Lower lobe of right lung (tissue), 2 donors: ENCODE measurements at regions not wholly inside any gene's neighbourhood (a gene's known extent, or its start where the extent isn't known, plus 50 kb on each side); places are given as distances from the start of the nearest gene placed in this dataset.

ENCODE experiments used
- ATAC-seq, 2 donors: fragments of 200-7000 bp; cut with Tn5 transposase; one replicate each; pipeline ENCODE4 v1.9.1; 2020 to 2022; ENCODE audit warnings: mild to moderate bottlenecking in 2 of 2, moderate library complexity in 2 of 2
- DNase-seq: peaks from one replicate; pipeline ENCODE4 v3.0.0-alpha.2; 2020
- H3K27ac ChIP-seq: fragments of 200-600 bp; one replicate; pipeline ENCODE4 v1.8.0; 2022
- H3K27me3 ChIP-seq: fragments of 200-600 bp; one replicate; pipeline ENCODE4 v1.8.0; 2022; ENCODE audit warnings: low read depth
- H3K36me3 ChIP-seq: fragments of 200-600 bp; one replicate; pipeline ENCODE4 v1.8.0; 2022; ENCODE audit warnings: mild to moderate bottlenecking
- H3K4me1 ChIP-seq: fragments of 200-600 bp; one replicate; pipeline ENCODE4 v1.8.0; 2022
- H3K4me3 ChIP-seq: fragments of 200-600 bp; one replicate; pipeline ENCODE4 v1.8.0; 2022; ENCODE audit warnings: mild to moderate bottlenecking
- H3K9me3 ChIP-seq: fragments of 200-600 bp; one replicate; pipeline ENCODE4 v1.8.0; 2022
- CTCF ChIP-seq: fragments of 200-600 bp; IDR thresholded peaks from one replicate; pipeline ENCODE4 v1.8.0; 2022; ENCODE audit warnings: antibody characterized with exemption, mild to moderate bottlenecking
- intact Hi-C: fragments of 100-400 bp; cut with DNase I; formaldehyde crosslinking; loops from one replicate; pipeline ENCODE4 v1.11.0; 2022
- donor health status: DM: no; HTN: yes; CAD: no; lungs with severe emphysema.

- DNase-seq (no peak), ATAC-seq (no peak)
- Histone ChIP-seq H3K9me3 (no peaks in the 10 kb centered on the region), H3K4me1 (no peaks in the 10 kb centered on the region), H3K27me3 (no peaks in the 10 kb centered on the region), H3K36me3 (no peaks in the 10 kb centered on the region), H3K4me3 (no peak overlapping the region), H3K27ac (no peak overlapping the region)
- TF ChIP-seq CTCF = no peak
- intact Hi-C loops = no loop called here
Measured at GRCh38 chr3:59374818-59375211, 325.0 kb upstream of the CFAP20DC start.

GRCh38 chr3:59374091-59374817 lies 324.4 kb upstream of the CFAP20DC start:
- no peak for TF ChIP-seq CTCF
- DNase-seq (no peak), ATAC-seq (no peak)
- Histone ChIP-seq H3K36me3 (no peaks in the 10 kb centered on the region), H3K9me3 (no peaks in the 10 kb centered on the region), H3K4me1 (no peaks in the 10 kb centered on the region), H3K27ac (no peak overlapping the region), H3K4me3 (no peak overlapping the region), H3K27me3 (no peaks in the 10 kb centered on the region)
- intact Hi-C loops = no loop called here

- TF ChIP-seq CTCF = no peak
- DNase-seq (no peak), ATAC-seq (no peak)
- Histone ChIP-seq H3K9me3 (no peaks in the 10 kb centered on the region), H3K27ac (no peak overlapping the region), H3K36me3 (no peaks in the 10 kb centered on the region), H3K4me1 (no peaks in the 10 kb centered on the region), H3K27me3 (no peaks in the 10 kb centered on the region), H3K4me3 (no peak overlapping the region)
- intact Hi-C loops = no loop called here
Measured at GRCh38 chr3:59372346-59372745, 322.5 kb upstream of the CFAP20DC start.

- Histone ChIP-seq H3K4me3 (no peak overlapping the region), H3K27me3 (no peaks in the 10 kb centered on the region), H3K4me1 (no peaks in the 10 kb centered on the region), H3K27ac (no peak overlapping the region), H3K9me3 (no peaks in the 10 kb centered on the region), H3K36me3 (no peaks in the 10 kb centered on the region)
- DNase-seq = no peak
- TF ChIP-seq CTCF = no peak
- intact Hi-C loops = no loop called here
- no peak for ATAC-seq
Measured at GRCh38 chr3:59368900-59369675, 319.3 kb upstream of the CFAP20DC start.

GRCh38 chr3:59367150-59367549 lies 317.3 kb upstream of the CFAP20DC start:
- ATAC-seq (no peak), DNase-seq (no peak)
- Histone ChIP-seq H3K27me3 (no peaks in the 10 kb centered on the region), H3K36me3 (no peaks in the 10 kb centered on the region), H3K27ac (no peak overlapping the region), H3K9me3 (no peaks in the 10 kb centered on the region), H3K4me1 (no peaks in the 10 kb centered on the region), H3K4me3 (no peak overlapping the region)
- intact Hi-C loops = no loop called here
- TF ChIP-seq CTCF = no peak
